Left ventricle myocardium inferior (tissue), 1 donor: ENCODE measurements at regions not wholly inside any gene's neighbourhood (a gene's known extent, or its start where the extent isn't known, plus 50 kb on each side); places are given as distances from the start of the nearest gene placed in this dataset.

Source experiments
- DNase-seq: peaks from one replicate; pipeline ENCODE4 v3.0.0-alpha.2; 2020
- H3K27ac ChIP-seq: fragments of 200-600 bp; replicated peaks from 2 replicates; pipeline ENCODE4 v1.8.0; 2021
- H3K27me3 ChIP-seq: fragments of 200-600 bp; 2 replicates; pipeline ENCODE4 v1.8.0; 2021; ENCODE audit warnings: low read depth
- H3K36me3 ChIP-seq: fragments of 200-600 bp; 2 replicates; pipeline ENCODE4 v1.8.0; 2021
- H3K4me1 ChIP-seq: fragments of 200-600 bp; 2 replicates; pipeline ENCODE4 v1.8.0; 2021
- H3K4me3 ChIP-seq: fragments of 200-600 bp; 2 replicates; pipeline ENCODE4 v1.8.0; 2021; ENCODE audit warnings: mild to moderate bottlenecking, moderate library complexity
- H3K9me3 ChIP-seq: fragments of 200-600 bp; replicated peaks from 2 replicates; pipeline ENCODE4 v1.8.0; 2021
- intact Hi-C: fragments of 100-400 bp; cut with micrococcal nuclease; formaldehyde crosslinking; loops from one replicate; pipeline ENCODE4 v1.11.0; 2022
- TF ChIP-seq, protein P1 (sequence below): fragments of 200-600 bp; IDR thresholded peaks from 2 replicates; pipeline ENCODE4 v1.8.0; 2021; ENCODE audit warnings: antibody characterized with exemption, mild to moderate bottlenecking, borderline replicate concordance
- donor health status: DM: no; HTN: yes; CAD: no; lungs with severe emphysema.

DNA sequence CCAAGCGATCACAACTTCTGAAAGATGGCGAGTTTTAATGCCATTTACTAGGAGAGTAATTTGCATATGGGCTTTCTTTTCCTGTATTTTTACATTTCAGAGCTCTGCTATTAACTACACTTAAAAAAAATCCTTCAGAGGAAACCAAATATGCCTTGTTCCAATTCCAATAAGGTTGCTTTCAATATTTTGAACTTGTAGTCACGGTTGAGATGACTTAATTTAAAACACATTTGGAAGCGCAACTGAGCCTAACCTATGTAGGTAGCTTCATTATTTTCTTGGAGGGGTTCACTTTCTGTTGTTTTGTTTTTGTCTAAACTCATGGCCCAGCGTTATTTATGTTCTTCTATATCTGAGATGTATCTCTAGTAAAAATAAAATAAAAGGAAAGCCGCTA is 93.4 kb downstream of the BLID start:
- Histone ChIP-seq H3K4me1 (no peaks in the 10 kb centered on the region), H3K9me3 (no peaks in the 10 kb centered on the region), H3K27ac (no peak overlapping the region), H3K27me3 (no peaks in the 10 kb centered on the region), H3K4me3 (no peak overlapping the region), H3K36me3 (no peaks in the 10 kb centered on the region)
- intact Hi-C loops: no loop called here
- no peak for DNase-seq
- TF ChIP-seq, protein P1, sequence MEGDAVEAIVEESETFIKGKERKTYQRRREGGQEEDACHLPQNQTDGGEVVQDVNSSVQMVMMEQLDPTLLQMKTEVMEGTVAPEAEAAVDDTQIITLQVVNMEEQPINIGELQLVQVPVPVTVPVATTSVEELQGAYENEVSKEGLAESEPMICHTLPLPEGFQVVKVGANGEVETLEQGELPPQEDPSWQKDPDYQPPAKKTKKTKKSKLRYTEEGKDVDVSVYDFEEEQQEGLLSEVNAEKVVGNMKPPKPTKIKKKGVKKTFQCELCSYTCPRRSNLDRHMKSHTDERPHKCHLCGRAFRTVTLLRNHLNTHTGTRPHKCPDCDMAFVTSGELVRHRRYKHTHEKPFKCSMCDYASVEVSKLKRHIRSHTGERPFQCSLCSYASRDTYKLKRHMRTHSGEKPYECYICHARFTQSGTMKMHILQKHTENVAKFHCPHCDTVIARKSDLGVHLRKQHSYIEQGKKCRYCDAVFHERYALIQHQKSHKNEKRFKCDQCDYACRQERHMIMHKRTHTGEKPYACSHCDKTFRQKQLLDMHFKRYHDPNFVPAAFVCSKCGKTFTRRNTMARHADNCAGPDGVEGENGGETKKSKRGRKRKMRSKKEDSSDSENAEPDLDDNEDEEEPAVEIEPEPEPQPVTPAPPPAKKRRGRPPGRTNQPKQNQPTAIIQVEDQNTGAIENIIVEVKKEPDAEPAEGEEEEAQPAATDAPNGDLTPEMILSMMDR: no peak

DNA sequence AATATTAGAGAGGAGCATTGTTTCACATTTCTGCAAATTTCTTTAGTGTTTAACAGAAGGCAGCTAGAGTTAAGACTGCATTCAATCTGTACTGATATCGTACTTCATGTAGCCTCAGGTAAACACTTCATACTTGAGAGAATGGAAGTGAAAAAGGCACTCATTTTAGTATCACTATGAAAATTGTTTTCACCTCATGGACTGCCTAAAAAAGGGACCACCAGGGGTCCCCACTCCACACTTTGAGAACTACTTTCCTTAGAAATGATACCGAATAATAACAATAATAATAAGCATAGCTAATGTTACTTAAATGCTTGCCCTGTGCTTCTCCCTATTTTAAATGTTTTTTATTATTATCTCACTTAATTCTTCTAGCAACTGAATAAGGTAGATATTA is 95.1 kb downstream of the BLID start:
- TF ChIP-seq, protein P1: peak; percentile 61
- intact Hi-C loops: no loop called here
- Histone ChIP-seq H3K27me3 (no peaks in the 10 kb centered on the region), H3K9me3 (no peaks in the 10 kb centered on the region), H3K27ac (no peak overlapping the region), H3K4me1 (no peaks in the 10 kb centered on the region), H3K36me3 (no peaks in the 10 kb centered on the region), H3K4me3 (no peak overlapping the region)
- no peak for DNase-seq

DNA sequence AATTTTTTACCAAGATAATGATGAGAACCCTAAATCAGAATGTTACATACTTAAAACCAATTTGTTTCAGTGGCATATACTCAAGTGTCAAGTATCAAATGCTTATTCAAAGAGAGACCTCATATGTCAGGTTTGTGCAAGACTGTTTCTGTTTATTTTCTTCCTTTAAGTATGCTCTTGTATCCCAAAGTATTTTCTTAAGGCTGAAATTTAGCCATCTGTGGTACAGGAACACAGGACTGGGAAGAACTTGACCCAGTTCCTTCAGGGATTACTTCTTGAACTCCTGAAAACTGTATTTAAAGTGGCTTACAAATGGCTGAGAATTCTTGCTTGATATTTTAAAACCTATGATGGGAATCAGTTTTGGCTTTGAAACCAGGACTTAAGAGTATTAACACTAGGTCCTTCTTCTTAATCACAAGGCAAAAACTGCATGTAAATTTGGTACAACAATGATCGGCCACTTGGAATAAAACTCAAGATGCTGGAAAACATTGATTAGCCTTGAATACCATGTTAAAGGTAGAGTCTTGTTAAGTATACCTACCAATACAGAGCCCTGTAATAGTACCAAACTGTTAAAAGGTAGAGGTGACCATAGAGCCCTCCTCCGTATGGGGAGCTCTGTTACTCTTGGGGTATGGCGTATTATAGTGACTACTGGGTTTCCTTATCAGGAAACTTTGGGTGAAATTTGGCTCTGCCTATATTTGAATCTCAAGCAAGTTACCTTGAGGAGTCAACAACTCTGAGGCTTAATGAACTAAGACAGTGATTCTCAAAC is 95.9 kb downstream of the BLID start:
- Histone ChIP-seq H3K27me3 (no peaks in the 10 kb centered on the region), H3K9me3 (no peaks in the 10 kb centered on the region), H3K4me3 (no peak overlapping the region), H3K27ac (no peak overlapping the region), H3K36me3 (no peaks in the 10 kb centered on the region), H3K4me1 (no peaks in the 10 kb centered on the region)
- TF ChIP-seq, protein P1: no peak
- intact Hi-C loops: no loop called here
- DNase-seq: no peak

DNA sequence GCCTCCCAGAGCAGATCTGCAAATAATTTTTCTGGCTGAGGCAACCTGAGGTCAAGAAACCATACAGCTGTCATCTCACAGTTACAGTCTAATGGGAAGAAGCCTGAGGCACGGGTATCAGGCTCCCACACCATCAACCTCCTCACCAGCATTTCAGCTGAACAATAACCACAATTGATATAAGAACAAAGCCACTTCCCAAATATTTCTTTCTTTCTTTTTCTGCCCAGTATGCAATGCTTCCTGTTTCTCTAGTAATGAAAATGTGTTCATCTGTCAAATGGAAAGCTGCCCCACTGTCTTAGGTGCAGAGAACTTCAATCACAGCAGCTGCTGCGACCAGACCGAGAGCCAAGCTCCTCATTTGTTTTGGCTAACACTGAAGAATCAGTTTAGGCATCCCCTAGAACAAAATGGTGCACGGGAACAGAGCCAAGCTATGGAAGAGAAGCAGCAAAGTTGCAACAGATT is 108.4 kb downstream of the BLID start:
- intact Hi-C loops: no loop called here
- Histone ChIP-seq H3K36me3 (no peaks in the 10 kb centered on the region), H3K9me3 (no peaks in the 10 kb centered on the region), H3K4me1 (no peaks in the 10 kb centered on the region), H3K27me3 (no peaks in the 10 kb centered on the region), H3K27ac (peak overlapping the region; percentile 14), H3K4me3 (no peak overlapping the region)
- peak; percentile 32 for DNase-seq
- TF ChIP-seq, protein P1: no peak

DNA sequence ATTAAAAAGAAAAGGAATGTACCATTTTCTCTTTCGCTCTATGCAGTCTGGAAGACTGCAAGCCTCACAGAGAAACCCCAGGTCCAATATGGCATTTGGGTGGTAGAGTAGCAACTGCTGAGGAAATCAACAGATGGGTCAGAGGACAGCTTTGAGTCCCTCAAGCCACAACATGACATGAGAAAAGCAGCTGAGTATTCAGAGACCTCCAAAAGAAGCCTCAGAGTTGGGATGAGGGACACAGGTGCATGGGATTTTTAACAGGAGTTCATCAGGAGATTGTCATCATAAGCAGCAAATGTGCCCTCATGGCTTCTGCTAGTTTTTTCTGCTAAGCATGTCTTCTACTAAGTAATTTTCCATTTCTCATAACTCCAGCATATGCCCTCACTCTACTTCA is 111.6 kb downstream of the BLID start:
- Histone ChIP-seq H3K27ac (no peak overlapping the region), H3K4me3 (no peak overlapping the region), H3K9me3 (no peaks in the 10 kb centered on the region), H3K36me3 (no peaks in the 10 kb centered on the region), H3K27me3 (no peaks in the 10 kb centered on the region), H3K4me1 (no peaks in the 10 kb centered on the region)
- TF ChIP-seq, protein P1: no peak
- intact Hi-C loops: no loop called here
- DNase-seq: no peak
